ENCODE measurements at regions not wholly inside any gene's neighbourhood (a gene's known extent, or its start where the extent isn't known, plus 50 kb on each side); places are given as distances from the start of the nearest gene placed in this dataset.

- TF ChIP-seq LCOR (CRISPR knock-in tag; IDR thresholded peaks at IDR 0.05) (peak; percentile 84), TEAD4 (IDR thresholded peaks at IDR 0.05; ENCODE audit: low read length) (peak; percentile 97), TEAD4 (CRISPR knock-in tag; IDR thresholded peaks at IDR 0.05; ENCODE audit: borderline replicate concordance) (no peak), THAP12 (CRISPR knock-in tag; IDR thresholded peaks at IDR 0.05) (no peak), ZNF175 (CRISPR knock-in tag; IDR thresholded peaks at IDR 0.05; ENCODE audit: low read depth) (peak; percentile 67; the same call in 1 of the 2 replicates), ZNF184 (CRISPR knock-in tag; IDR thresholded peaks at IDR 0.05) (no peak), CCNT2 (IDR thresholded peaks at IDR 0.05; ENCODE audit: borderline replicate concordance, extremely low read depth, insufficient read length, low read depth, low read length) (peak; percentile 96), EWSR1 (IDR thresholded peaks at IDR 0.05; ENCODE audit: borderline replicate concordance, low read depth, partially characterized antibody) (no peak), ELK1 (CRISPR knock-in tag; IDR thresholded peaks at IDR 0.05) (no peak), PKNOX1 (IDR thresholded peaks at IDR 0.05) (peak; percentile 88), SIN3A (IDR thresholded peaks at IDR 0.05; ENCODE audit: borderline replicate concordance in 2 of 2, control insufficient read depth in 1 of 2, low read depth in 2 of 2, low read length in 2 of 2) (peak in 1 of 2 experiments; percentile 10; a peak in 1 of 4 replicates), MAFF (IDR thresholded peaks at IDR 0.05; ENCODE audit: low read length) (peak; percentile 88), CEBPZ (IDR thresholded peaks at IDR 0.05; ENCODE audit: borderline replicate concordance, low read depth, low read length) (no peak), PTRF (tag; IDR thresholded peaks at IDR 0.05) (peak; percentile 73; the same call in 1 of the 2 replicates)
Observed at GRCh38 chr18:9008709-9009635, 93.5 kb upstream of the NDUFV2 start (continued).

Data from K562 (cell line).